ENCODE measurements at regions not wholly inside any gene's neighbourhood (a gene's known extent, or its start where the extent isn't known, plus 50 kb on each side); places are given as distances from the start of the nearest gene placed in this dataset.

GRCh38 chr11:22984045-22984444 lies 123.8 kb upstream of the CCDC179 start:
- no peaks in the 10 kb centered on the region for H4K20me1 ChIP-seq (ENCODE audit: low read depth)
- H2AFZ ChIP-seq (replicated peaks), result no peak overlapping the region
- no peak for DNase-seq (ENCODE audit: low spot score)
- no peak overlapping the region for H3K9ac ChIP-seq
- H3K4me3 Mint-ChIP-seq, result no peak overlapping the region
- H3K36me3 ChIP-seq, result no peaks in the 10 kb centered on the region
- no peaks in the 10 kb centered on the region for H3K27me3 Mint-ChIP-seq (ENCODE audit: insufficient read depth, low read depth)
- peaks cover 15% of the 10 kb centered on the region for H3K9me3 Mint-ChIP-seq
- no peak overlapping the region for H3K4me2 ChIP-seq
- H3K4me1 Mint-ChIP-seq, result no peaks in the 10 kb centered on the region
- no peak overlapping the region for H3K27ac ChIP-seq
- no peak overlapping the region for H3K4me3 ChIP-seq
- H3K79me2 ChIP-seq (ENCODE audit: low read depth), result no peaks in the 10 kb centered on the region
- no peak overlapping the region for H3K27ac Mint-ChIP-seq
- no peak for TF ChIP-seq CTCF (IDR thresholded peaks at IDR 0.05)
- no peak for TF ChIP-seq EZH2 (IDR thresholded peaks at IDR 0.05)
- no peak for TF ChIP-seq EZH2phosphoT487 (IDR thresholded peaks at IDR 0.05)
- no peaks in the 10 kb centered on the region for H3K9me3 ChIP-seq (ENCODE audit: low read depth)
- no peaks in the 10 kb centered on the region for H3K4me1 ChIP-seq
- no peaks in the 10 kb centered on the region for H3F3A ChIP-seq (ENCODE audit: low read depth)
- no peaks in the 10 kb centered on the region for H3K36me3 Mint-ChIP-seq
- H3K27me3 ChIP-seq, result no peaks in the 10 kb centered on the region

- H3K79me2 ChIP-seq (ENCODE audit: low read depth), result no peaks in the 10 kb centered on the region
- Mint-ChIP-seq H3K4me1 (no peaks in the 10 kb centered on the region), H3K27ac (no peak overlapping the region), H3K27me3 (ENCODE audit: insufficient read depth, low read depth) (no peaks in the 10 kb centered on the region), H3K36me3 (no peaks in the 10 kb centered on the region), H3K4me3 (no peak overlapping the region), H3K9me3 (peaks cover 21% of the 10 kb centered on the region)
- no peak for DNase-seq (ENCODE audit: low spot score)
- H3K27ac ChIP-seq, result no peak overlapping the region
- no peaks in the 10 kb centered on the region for H3K27me3 ChIP-seq
- no peak for TF ChIP-seq CTCF (IDR thresholded peaks at IDR 0.05)
- no peak for TF ChIP-seq EZH2 (IDR thresholded peaks at IDR 0.05)
- no peak for TF ChIP-seq EZH2phosphoT487 (IDR thresholded peaks at IDR 0.05)
- no peak overlapping the region for H3K9ac ChIP-seq
- no peak overlapping the region for H3K4me3 ChIP-seq
- no peaks in the 10 kb centered on the region for H3F3A ChIP-seq (ENCODE audit: low read depth)
- H4K20me1 ChIP-seq (ENCODE audit: low read depth), result no peaks in the 10 kb centered on the region
- peaks cover 6% of the 10 kb centered on the region for H3K4me1 ChIP-seq
- no peaks in the 10 kb centered on the region for H3K9me3 ChIP-seq (ENCODE audit: low read depth)
- H3K4me2 ChIP-seq, result no peak overlapping the region
- no peaks in the 10 kb centered on the region for H3K36me3 ChIP-seq
- no peak overlapping the region for H2AFZ ChIP-seq (replicated peaks)
Observed at GRCh38 chr11:22989371-22989770, 129.1 kb upstream of the CCDC179 start.

GRCh38 chr11:22991196-22991595 lies 130.9 kb upstream of the CCDC179 start:
- Mint-ChIP-seq H3K9me3 (peaks cover 21% of the 10 kb centered on the region), H3K27ac (no peak overlapping the region), H3K36me3 (no peaks in the 10 kb centered on the region), H3K4me1 (no peaks in the 10 kb centered on the region), H3K27me3 (ENCODE audit: insufficient read depth, low read depth) (no peaks in the 10 kb centered on the region), H3K4me3 (no peak overlapping the region)
- DNase-seq (ENCODE audit: low spot score), result no peak
- Histone ChIP-seq H3K9me3 (ENCODE audit: low read depth) (no peaks in the 10 kb centered on the region), H4K20me1 (ENCODE audit: low read depth) (no peaks in the 10 kb centered on the region), H3K27me3 (no peaks in the 10 kb centered on the region), H3K79me2 (ENCODE audit: low read depth) (no peaks in the 10 kb centered on the region), H3K4me2 (no peak overlapping the region), H3K27ac (no peak overlapping the region), H3K4me1 (peaks cover 6% of the 10 kb centered on the region), H3K9ac (no peak overlapping the region), H3F3A (ENCODE audit: low read depth) (no peaks in the 10 kb centered on the region), H2AFZ (replicated peaks) (no peak overlapping the region), H3K4me3 (no peak overlapping the region), H3K36me3 (no peaks in the 10 kb centered on the region)
- TF ChIP-seq EZH2 (IDR thresholded peaks at IDR 0.05) (no peak), EZH2phosphoT487 (IDR thresholded peaks at IDR 0.05) (no peak), CTCF (IDR thresholded peaks at IDR 0.05) (no peak)

- Histone ChIP-seq H3F3A (ENCODE audit: low read depth) (no peaks in the 10 kb centered on the region), H3K4me1 (no peaks in the 10 kb centered on the region), H3K9ac (no peak overlapping the region), H3K4me2 (no peak overlapping the region), H4K20me1 (ENCODE audit: low read depth) (no peaks in the 10 kb centered on the region), H3K27ac (no peak overlapping the region), H3K27me3 (no peaks in the 10 kb centered on the region), H2AFZ (replicated peaks) (no peak overlapping the region), H3K36me3 (no peaks in the 10 kb centered on the region), H3K4me3 (no peak overlapping the region), H3K9me3 (ENCODE audit: low read depth) (no peaks in the 10 kb centered on the region), H3K79me2 (ENCODE audit: low read depth) (no peaks in the 10 kb centered on the region)
- no peaks in the 10 kb centered on the region for H3K27me3 Mint-ChIP-seq (ENCODE audit: insufficient read depth, low read depth)
- H3K4me3 Mint-ChIP-seq, result no peak overlapping the region
- TF ChIP-seq EZH2 (IDR thresholded peaks at IDR 0.05), result no peak
- peaks cover 8% of the 10 kb centered on the region for H3K9me3 Mint-ChIP-seq
- H3K4me1 Mint-ChIP-seq, result no peaks in the 10 kb centered on the region
- H3K27ac Mint-ChIP-seq, result no peak overlapping the region
- DNase-seq (ENCODE audit: low spot score), result no peak
- no peaks in the 10 kb centered on the region for H3K36me3 Mint-ChIP-seq
Observed at GRCh38 chr11:23006730-23007129, 146.5 kb upstream of the CCDC179 start.

Data from neural progenitor cell (in vitro differentiated cells).